ENCODE measurements at regions not wholly inside any gene's neighbourhood (a gene's known extent, or its start where the extent isn't known, plus 50 kb on each side); places are given as distances from the start of the nearest gene placed in this dataset.

- Histone ChIP-seq H3K9me3 (ENCODE audit: insufficient read depth, low read length, severe bottlenecking) (no peaks in the 10 kb centered on the region), H3K27me3 (ENCODE audit: insufficient read depth, low read length, poor library complexity) (no peaks in the 10 kb centered on the region), H3K4me2 (ENCODE audit: insufficient read depth, low read length) (no peak overlapping the region), H3K4me1 (ENCODE audit: insufficient read depth, low read length) (no peaks in the 10 kb centered on the region), H3K9ac (ENCODE audit: low read depth, low read length) (no peak overlapping the region), H3K27ac (ENCODE audit: low read length) (no peak overlapping the region), H3K4me3 (ENCODE audit: low read depth in 1 of 2, low read length in 2 of 2) (no peak overlapping the region), H3K36me3 (ENCODE audit: insufficient read depth, low read length) (no peaks in the 10 kb centered on the region), H4K20me1 (ENCODE audit: insufficient read depth, low read length) (no peaks in the 10 kb centered on the region), H2AFZ (ENCODE audit: low read depth, low read length) (no peak overlapping the region), H3K79me2 (ENCODE audit: insufficient read depth, low read length) (no peaks in the 10 kb centered on the region)
- TF ChIP-seq EZH2 (IDR thresholded peaks at IDR 0.05; ENCODE audit: borderline replicate concordance, low read depth, low read length, severe bottlenecking), result no peak
- TF ChIP-seq, protein P1, sequence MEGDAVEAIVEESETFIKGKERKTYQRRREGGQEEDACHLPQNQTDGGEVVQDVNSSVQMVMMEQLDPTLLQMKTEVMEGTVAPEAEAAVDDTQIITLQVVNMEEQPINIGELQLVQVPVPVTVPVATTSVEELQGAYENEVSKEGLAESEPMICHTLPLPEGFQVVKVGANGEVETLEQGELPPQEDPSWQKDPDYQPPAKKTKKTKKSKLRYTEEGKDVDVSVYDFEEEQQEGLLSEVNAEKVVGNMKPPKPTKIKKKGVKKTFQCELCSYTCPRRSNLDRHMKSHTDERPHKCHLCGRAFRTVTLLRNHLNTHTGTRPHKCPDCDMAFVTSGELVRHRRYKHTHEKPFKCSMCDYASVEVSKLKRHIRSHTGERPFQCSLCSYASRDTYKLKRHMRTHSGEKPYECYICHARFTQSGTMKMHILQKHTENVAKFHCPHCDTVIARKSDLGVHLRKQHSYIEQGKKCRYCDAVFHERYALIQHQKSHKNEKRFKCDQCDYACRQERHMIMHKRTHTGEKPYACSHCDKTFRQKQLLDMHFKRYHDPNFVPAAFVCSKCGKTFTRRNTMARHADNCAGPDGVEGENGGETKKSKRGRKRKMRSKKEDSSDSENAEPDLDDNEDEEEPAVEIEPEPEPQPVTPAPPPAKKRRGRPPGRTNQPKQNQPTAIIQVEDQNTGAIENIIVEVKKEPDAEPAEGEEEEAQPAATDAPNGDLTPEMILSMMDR (IDR thresholded peaks at IDR 0.05; ENCODE audit: borderline replicate concordance, extremely low read depth, low read length, poor library complexity, severe bottlenecking), result no peak
- DNase-seq, result no peak
- no peak for ATAC-seq (ENCODE audit: insufficient read depth, low read depth)
Observed at GRCh38 chr4:159823743-159824142, 720.9 kb downstream of the RAPGEF2 start.

- Histone ChIP-seq H3K9ac (ENCODE audit: low read depth, low read length) (no peak overlapping the region), H3K79me2 (ENCODE audit: insufficient read depth, low read length) (no peaks in the 10 kb centered on the region), H3K27ac (ENCODE audit: low read length) (no peak overlapping the region), H4K20me1 (ENCODE audit: insufficient read depth, low read length) (no peaks in the 10 kb centered on the region), H3K4me2 (ENCODE audit: insufficient read depth, low read length) (no peak overlapping the region), H2AFZ (ENCODE audit: low read depth, low read length) (no peak overlapping the region), H3K9me3 (ENCODE audit: insufficient read depth, low read length, severe bottlenecking) (no peaks in the 10 kb centered on the region), H3K27me3 (ENCODE audit: insufficient read depth, low read length, poor library complexity) (no peaks in the 10 kb centered on the region), H3K4me3 (ENCODE audit: low read depth in 1 of 2, low read length in 2 of 2) (no peak overlapping the region), H3K4me1 (ENCODE audit: insufficient read depth, low read length) (no peaks in the 10 kb centered on the region), H3K36me3 (ENCODE audit: insufficient read depth, low read length) (no peaks in the 10 kb centered on the region)
- ATAC-seq (ENCODE audit: insufficient read depth, low read depth) (no peak), DNase-seq (no peak)
- no peak for TF ChIP-seq EZH2 (IDR thresholded peaks at IDR 0.05; ENCODE audit: borderline replicate concordance, low read depth, low read length, severe bottlenecking)
- TF ChIP-seq, protein P1 (IDR thresholded peaks at IDR 0.05; ENCODE audit: borderline replicate concordance, extremely low read depth, low read length, poor library complexity, severe bottlenecking), result no peak
Observed at GRCh38 chr4:159828687-159829086, 725.8 kb downstream of the RAPGEF2 start.

DNA sequence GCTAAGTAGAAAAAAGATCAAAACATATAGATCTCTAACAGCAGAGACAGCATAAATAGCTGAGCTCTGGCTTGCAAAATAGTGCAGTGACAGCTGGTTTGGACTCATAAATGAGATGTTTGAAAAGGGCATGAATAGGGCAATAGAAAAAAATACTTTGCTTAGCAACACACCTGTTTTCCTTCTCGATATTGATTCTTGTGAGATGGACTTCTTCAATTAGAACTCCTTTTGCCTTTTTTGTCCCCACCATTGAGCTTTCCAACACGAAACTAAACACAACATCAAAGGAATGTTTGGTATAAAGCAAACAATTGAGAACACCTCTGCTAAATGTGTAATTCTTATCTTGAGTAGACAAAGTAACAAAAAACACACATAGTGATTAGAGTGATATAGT lies 726.3 kb downstream of the RAPGEF2 start:
- ATAC-seq (ENCODE audit: insufficient read depth, low read depth) (no peak), DNase-seq (no peak)
- no peaks in the 10 kb centered on the region for H3K9me3 ChIP-seq (ENCODE audit: insufficient read depth, low read length, severe bottlenecking)
- TF ChIP-seq EZH2 (IDR thresholded peaks at IDR 0.05; ENCODE audit: borderline replicate concordance, low read depth, low read length, severe bottlenecking), result no peak
- TF ChIP-seq, protein P1 (IDR thresholded peaks at IDR 0.05; ENCODE audit: borderline replicate concordance, extremely low read depth, low read length, poor library complexity, severe bottlenecking), result no peak
- no peak overlapping the region for H3K27ac ChIP-seq (ENCODE audit: low read length)
- H3K27me3 ChIP-seq (ENCODE audit: insufficient read depth, low read length, poor library complexity), result no peaks in the 10 kb centered on the region
- no peaks in the 10 kb centered on the region for H3K4me1 ChIP-seq (ENCODE audit: insufficient read depth, low read length)
- H3K9ac ChIP-seq (ENCODE audit: low read depth, low read length), result no peak overlapping the region
- no peaks in the 10 kb centered on the region for H3K36me3 ChIP-seq (ENCODE audit: insufficient read depth, low read length)
- H2AFZ ChIP-seq (ENCODE audit: low read depth, low read length), result no peak overlapping the region
- no peaks in the 10 kb centered on the region for H4K20me1 ChIP-seq (ENCODE audit: insufficient read depth, low read length)
- no peak overlapping the region for H3K4me2 ChIP-seq (ENCODE audit: insufficient read depth, low read length)
- no peak overlapping the region for H3K4me3 ChIP-seq (ENCODE audit: low read depth in 1 of 2, low read length in 2 of 2)
- no peaks in the 10 kb centered on the region for H3K79me2 ChIP-seq (ENCODE audit: insufficient read depth, low read length)

- no peak overlapping the region for H3K4me3 ChIP-seq (ENCODE audit: low read depth in 1 of 2, low read length in 2 of 2)
- H2AFZ ChIP-seq (ENCODE audit: low read depth, low read length), result no peak overlapping the region
- H4K20me1 ChIP-seq (ENCODE audit: insufficient read depth, low read length), result no peaks in the 10 kb centered on the region
- no peak overlapping the region for H3K4me2 ChIP-seq (ENCODE audit: insufficient read depth, low read length)
- ATAC-seq (ENCODE audit: insufficient read depth, low read depth) (no peak), DNase-seq (no peak)
- TF ChIP-seq, protein P1 (IDR thresholded peaks at IDR 0.05; ENCODE audit: borderline replicate concordance, extremely low read depth, low read length, poor library complexity, severe bottlenecking), result no peak
- no peak for TF ChIP-seq EZH2 (IDR thresholded peaks at IDR 0.05; ENCODE audit: borderline replicate concordance, low read depth, low read length, severe bottlenecking)
- no peaks in the 10 kb centered on the region for H3K27me3 ChIP-seq (ENCODE audit: insufficient read depth, low read length, poor library complexity)
- no peaks in the 10 kb centered on the region for H3K4me1 ChIP-seq (ENCODE audit: insufficient read depth, low read length)
- H3K9ac ChIP-seq (ENCODE audit: low read depth, low read length), result no peak overlapping the region
- H3K9me3 ChIP-seq (ENCODE audit: insufficient read depth, low read length, severe bottlenecking), result no peaks in the 10 kb centered on the region
- H3K79me2 ChIP-seq (ENCODE audit: insufficient read depth, low read length), result no peaks in the 10 kb centered on the region
- no peaks in the 10 kb centered on the region for H3K36me3 ChIP-seq (ENCODE audit: insufficient read depth, low read length)
- no peak overlapping the region for H3K27ac ChIP-seq (ENCODE audit: low read length)
Observed at GRCh38 chr4:159837071-159837470, 734.2 kb downstream of the RAPGEF2 start.
